GM12865 (cell line): ENCODE measurements at regions not wholly inside any gene's neighbourhood (a gene's known extent, or its start where the extent isn't known, plus 50 kb on each side); places are given as distances from the start of the nearest gene placed in this dataset.
"Not testable (repeated sequence)": the region's sequence is repeated elsewhere in the genome, so short reads cannot be mapped to it uniquely, and the experiment has no call there.

Source experiments
- DNase-seq: peaks from one replicate; pipeline ENCODE4 v3.0.0; 2010; ENCODE audit warnings: low read depth
- H3K4me3 ChIP-seq: 2 replicates; pipeline ENCODE4 v1.5.1; 2011; ENCODE audit warnings: mild to moderate bottlenecking, low read depth, low read length, control low read depth
- CTCF ChIP-seq: IDR thresholded peaks from 2 replicates; pipeline ENCODE4 v1.5.1; 2011; ENCODE audit warnings: low read length, control low read depth, low read depth, inconsistent platforms; ENCODE audit not compliant: insufficient read depth; ENCODE audit errors: missing control alignments

- no peak overlapping the region for H3K4me3 ChIP-seq
- TF ChIP-seq CTCF = no peak
- no peak for DNase-seq
Observed at GRCh38 chr6:115594891-115595290, 465.8 kb downstream of the FRK start.

- DNase-seq = no peak
- TF ChIP-seq CTCF = no peak
- H3K4me3 ChIP-seq = no peak overlapping the region
Observed at GRCh38 chr6:115592025-115592424, 468.7 kb downstream of the FRK start.

DNA sequence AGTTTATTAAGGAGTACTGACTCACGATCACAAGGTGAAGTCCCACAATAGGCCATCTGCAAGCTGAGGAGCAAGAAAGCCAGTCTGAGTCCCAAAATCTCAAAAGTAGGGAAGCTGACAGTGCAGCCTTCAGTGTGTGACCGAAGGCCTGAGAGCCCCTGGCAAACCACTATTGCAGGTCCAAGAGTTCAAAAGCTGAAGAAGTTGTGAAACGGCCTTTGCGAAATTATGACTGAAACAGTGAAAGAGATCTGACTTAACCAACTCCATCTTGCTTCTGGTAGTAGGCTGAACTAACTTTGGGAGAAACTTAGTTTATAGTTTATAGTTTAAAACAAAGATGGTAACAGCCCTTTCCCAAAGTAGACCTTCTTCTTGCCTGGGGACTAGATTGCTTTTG is 471.6 kb downstream of the FRK start:
- DNase-seq = not testable (repeated sequence)

DNA sequence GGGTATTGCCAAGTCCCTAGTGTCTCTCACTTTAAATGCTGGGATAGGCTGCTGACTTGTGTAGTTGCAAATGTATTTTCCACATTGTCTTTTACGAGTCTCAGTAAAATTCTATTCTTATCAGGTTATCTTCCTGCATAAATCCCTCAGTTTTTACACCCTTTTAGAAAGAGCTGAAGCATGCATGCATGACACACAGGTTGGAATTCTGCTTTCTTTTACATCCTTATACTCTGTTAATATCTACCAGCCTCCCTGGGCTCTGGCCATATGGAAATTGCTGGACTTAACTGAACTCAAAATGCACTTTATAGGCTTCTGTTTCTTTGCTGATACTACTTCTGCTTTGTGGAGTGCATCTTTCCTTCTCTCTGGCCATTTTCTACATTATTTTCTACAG is 477.4 kb downstream of the FRK start:
- DNase-seq = no peak
- H3K4me3 ChIP-seq = no peak overlapping the region
- TF ChIP-seq CTCF = no peak

More for the DNA sequence above, 471.6 kb downstream of the FRK start:
- not testable (repeated sequence) for H3K4me3 ChIP-seq

DNA sequence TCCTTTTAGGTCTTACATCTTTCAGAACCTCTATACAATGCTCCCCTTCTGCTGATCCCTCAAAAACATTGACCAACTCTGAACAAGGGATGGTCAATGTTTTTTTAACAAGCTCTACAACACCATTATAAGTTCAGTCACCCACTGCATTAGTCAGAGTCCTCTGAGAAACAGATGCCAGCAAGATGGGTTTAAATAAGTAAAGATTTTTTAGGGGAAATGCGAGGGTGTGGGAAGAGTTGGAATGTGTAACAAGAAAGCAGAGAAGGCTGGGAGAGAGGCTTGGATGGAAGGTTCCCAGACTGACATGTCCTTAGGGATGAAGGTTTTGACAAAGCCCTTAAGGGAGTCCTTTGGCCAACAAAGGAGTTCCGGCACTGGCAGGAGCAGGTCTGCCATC is 478.3 kb downstream of the FRK start:
- H3K4me3 ChIP-seq = no peak overlapping the region
- no peak for TF ChIP-seq CTCF
- no peak for DNase-seq

DNA sequence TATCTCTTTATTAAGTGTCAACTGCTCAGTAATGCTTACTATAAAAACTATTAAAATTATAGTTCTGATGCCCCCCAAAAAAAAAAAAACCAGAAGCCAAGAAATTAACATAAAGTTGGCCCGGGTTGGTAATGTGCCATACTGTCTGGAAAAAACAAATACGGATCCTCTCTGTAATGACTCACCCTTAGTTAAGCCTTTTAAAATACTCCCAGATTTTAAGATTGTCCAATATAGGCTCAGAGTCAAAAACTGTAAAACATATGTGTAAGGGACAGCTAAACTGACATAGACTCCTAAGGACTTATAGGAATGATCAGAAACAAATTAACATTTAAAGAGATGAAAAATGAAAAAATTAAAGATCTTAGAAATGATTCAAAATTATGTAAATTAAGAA is 481.1 kb downstream of the FRK start:
- H3K4me3 ChIP-seq, DNase-seq: not testable (repeated sequence)

GRCh38 chr6:115577270-115577669 is 483.4 kb downstream of the FRK start:
- TF ChIP-seq CTCF = no peak
- DNase-seq = no peak
- H3K4me3 ChIP-seq = no peak overlapping the region

GRCh38 chr6:115575285-115575684 is 485.4 kb downstream of the FRK start:
- no peak for TF ChIP-seq CTCF
- H3K4me3 ChIP-seq = no peak overlapping the region
- no peak for DNase-seq
